ENCODE measurements at regions not wholly inside any gene's neighbourhood (a gene's known extent, or its start where the extent isn't known, plus 50 kb on each side); places are given as distances from the start of the nearest gene placed in this dataset.

GRCh38 chr22:42180349-42180842 is 49.8 kb upstream of the CYP2D6 start:
- no peak for DNase-seq (ENCODE audit: low read depth in 3 of 3)
